ENCODE measurements at regions not wholly inside any gene's neighbourhood (a gene's known extent, or its start where the extent isn't known, plus 50 kb on each side); places are given as distances from the start of the nearest gene placed in this dataset.
A peak's percentile ranks its signal among the peaks of the same experiment; 100 is the strongest.

- H2BK120ac ChIP-seq (replicated peaks; ENCODE audit: low read depth, low read length), result no peak overlapping the region
- no peaks in the 10 kb centered on the region for H3K36me3 ChIP-seq (ENCODE audit: control insufficient read depth in 2 of 4, insufficient read depth in 4 of 4, low read length in 3 of 4)
- no peak overlapping the region for H2AK5ac ChIP-seq (ENCODE audit: low read depth, low read length)
- WGBS, 2 experiments (ENCODE audit: extremely low coverage in 1 of 2, insufficient coverage in 1 of 2, insufficient read length in 1 of 2, insufficient replicate concordance in 2 of 2, low coverage in 1 of 2, low lambda C conversion rate in 2 of 2, missing lambda C conversion rate in 1 of 2), result 2% methylated on average over 48 of the region's 54 CpGs; no CpG with 5 or more reads in 1 of the 2 experiments
- H3K27me3 ChIP-seq (replicated peaks in 1 of 4; ENCODE audit: control insufficient read depth in 3 of 4, extremely low read depth in 1 of 4, insufficient read depth in 3 of 4, low read length in 3 of 4), result peaks cover 0 to 16% (median 10%) of the 10 kb centered on the region in 4 experiments; a peak in 6 of 7 replicates
- no peaks in the 10 kb centered on the region for H3K79me1 ChIP-seq (ENCODE audit: low read depth, low read length)
- H4K8ac ChIP-seq (ENCODE audit: extremely low read depth, insufficient read depth, low read length), result no peak overlapping the region
- H3K18ac ChIP-seq (ENCODE audit: extremely low read depth, low read length), result peak overlapping the region; percentile 85
- no peak overlapping the region for H4K91ac ChIP-seq (replicated peaks; ENCODE audit: insufficient read length, low read length)
- no peak overlapping the region for H3K27ac ChIP-seq (ENCODE audit: low read depth, low read length)
- H3K23ac ChIP-seq (ENCODE audit: insufficient read length), result no peak overlapping the region
- no peak overlapping the region for H2BK15ac ChIP-seq (ENCODE audit: low read length)
- H2BK20ac ChIP-seq (ENCODE audit: low read length), result no peak overlapping the region
- no peak overlapping the region for H3K14ac ChIP-seq (ENCODE audit: insufficient read length)
- peak overlapping the region; percentile 49 to 89 (median 86) for H3K4me3 ChIP-seq (ENCODE audit: extremely low read depth in 1 of 4, insufficient read depth in 2 of 4, low read depth in 3 of 4, low read length in 4 of 4)
- POLR2A ChIA-PET (ENCODE audit: partially characterized antibody), result interaction anchor here (1.1 to 1.3 kb wide), 2 partner anchors 25 to 524 kb away, joined by 3 read pairs; no protein-coding TSS in a partner anchor
- CTCF ChIA-PET (ENCODE audit: partially characterized antibody), result interaction anchor here (0.6 to 2.2 kb wide), 16 partner anchors 8 to 1867 kb away, joined by 3 to 6 read pairs (median 4); no protein-coding TSS in a partner anchor
- no peak overlapping the region for H4K5ac ChIP-seq (ENCODE audit: insufficient read length, low read depth, low read length)
- H2BK5ac ChIP-seq (ENCODE audit: low read depth, low read length), result peak overlapping the region; percentile 36; the same call in 1 of the 2 replicates
- H3K23me2 ChIP-seq (ENCODE audit: low read depth, low read length), result peaks cover 31% of the 10 kb centered on the region
- FAIRE-seq (no peak), DNase-seq (ENCODE audit: low read depth in 1 of 2, low spot score in 2 of 2) (peak in 1 of 2 experiments; percentile 79)
- H3K79me2 ChIP-seq (ENCODE audit: control insufficient read depth in 1 of 2, insufficient read depth in 2 of 2, low read length in 2 of 2), result peaks cover 0 to 38% of the 10 kb centered on the region in 2 experiments; a peak in 2 of 4 replicates
- no peak overlapping the region for H3K56ac ChIP-seq (replicated peaks; ENCODE audit: insufficient read length, low read depth, low read length)
- H3K4me2 ChIP-seq (ENCODE audit: insufficient read depth in 1 of 2, low read depth in 2 of 2, low read length in 2 of 2), result peak overlapping the region; percentile 99
- H4K20me1 ChIP-seq (replicated peaks in 1 of 2; ENCODE audit: control insufficient read depth in 1 of 2, insufficient read depth in 2 of 2, low read length in 2 of 2), result peaks cover 0 to 1% of the 10 kb centered on the region in 2 experiments
- peaks cover 3 to 9% (median 6%) of the 10 kb centered on the region in 4 experiments; a peak in 5 of 7 replicates for H3K4me1 ChIP-seq (replicated peaks in 1 of 4; ENCODE audit: control insufficient read depth in 3 of 4, insufficient read depth in 4 of 4, low read length in 3 of 4)
- H2BK12ac ChIP-seq (ENCODE audit: low read depth, low read length), result no peak overlapping the region; the same call in 1 of the 2 replicates
- peak overlapping the region; percentile 16 to 81 (median 58); a peak in 5 of 7 replicates for H3K9ac ChIP-seq (replicated peaks in 1 of 4; ENCODE audit: extremely low read depth in 1 of 4, low read depth in 3 of 4, low read length in 3 of 4)
- H2AFZ ChIP-seq (ENCODE audit: low read length), result peak overlapping the region; percentile 75
- no peaks in the 10 kb centered on the region for H3K9me3 ChIP-seq (ENCODE audit: insufficient read depth in 2 of 2, low read depth in 1 of 2, low read length in 1 of 2)
- no peak overlapping the region for H3K4ac ChIP-seq (replicated peaks; ENCODE audit: insufficient read length, low read depth, low read length)
- TF ChIP-seq TBP (IDR thresholded peaks at IDR 0.05; ENCODE audit: low read depth, low read length), result 0 out of 2 replicates have a peak, but pooled peaks have one; percentile 23
- TF ChIP-seq BRCA1 (IDR thresholded peaks at IDR 0.05; ENCODE audit: low read depth, low read length), result no peak
- no peak for TF ChIP-seq EP300 (IDR thresholded peaks at IDR 0.05; ENCODE audit: borderline replicate concordance in 1 of 2, low read depth in 2 of 2, low read length in 2 of 2)
- no peak for TF ChIP-seq POLR2A (IDR thresholded peaks at IDR 0.05; ENCODE audit: control extremely low read depth in 1 of 2, low read depth in 2 of 2, low read length in 2 of 2)
- TF ChIP-seq TAF1 (IDR thresholded peaks at IDR 0.05; ENCODE audit: low read depth, low read length), result 0 out of 2 replicates have a peak, but pooled peaks have one; percentile 5
- no peak for TF ChIP-seq POU5F1 (IDR thresholded peaks at IDR 0.05; ENCODE audit: low read depth, low read length)
- TF ChIP-seq MAX (IDR thresholded peaks at IDR 0.05), result no peak; the same call in 1 of the 2 replicates
- peak; percentile 60 for TF ChIP-seq KDM4A (IDR thresholded peaks at IDR 0.05; ENCODE audit: low read depth, low read length, severe bottlenecking)
- no peak for TF ChIP-seq EGR1 (IDR thresholded peaks at IDR 0.05; ENCODE audit: borderline replicate concordance, low read depth, low read length)
- TF ChIP-seq RBBP5 (IDR thresholded peaks at IDR 0.05; ENCODE audit: borderline replicate concordance, low read depth, low read length), result 0 out of 2 replicates have a peak, but pooled peaks have one; percentile 9
Measured at GRCh38 chr9:29212397-29213387, 1639.4 kb upstream of the C9orf72 start.
